SU-DHL-6 (cell line): ENCODE measurements at regions not wholly inside any gene's neighbourhood (a gene's known extent, or its start where the extent isn't known, plus 50 kb on each side); places are given as distances from the start of the nearest gene placed in this dataset.

ENCODE experiments used
- EZH2phosphoT487 ChIP-seq: fragments of 200-600 bp; sonication (generic), shearing (Covaris generic); conservative IDR thresholded peaks from 2 replicates; pipeline ENCODE4 v1.6.1; 2018; ENCODE audit warnings: mild to moderate bottlenecking, antibody characterized with exemption, low read length, moderate library complexity, mixed read lengths
- TF ChIP-seq, protein P1 (sequence below): fragments of 200-600 bp; sonication (generic); IDR thresholded peaks from one replicate; pipeline ENCODE4 v1.5.1; 2017; ENCODE audit warnings: antibody characterized with exemption, mild to moderate bottlenecking, low read length, moderate library complexity; ENCODE audit not compliant: insufficient read depth, poor library complexity, severe bottlenecking

DNA sequence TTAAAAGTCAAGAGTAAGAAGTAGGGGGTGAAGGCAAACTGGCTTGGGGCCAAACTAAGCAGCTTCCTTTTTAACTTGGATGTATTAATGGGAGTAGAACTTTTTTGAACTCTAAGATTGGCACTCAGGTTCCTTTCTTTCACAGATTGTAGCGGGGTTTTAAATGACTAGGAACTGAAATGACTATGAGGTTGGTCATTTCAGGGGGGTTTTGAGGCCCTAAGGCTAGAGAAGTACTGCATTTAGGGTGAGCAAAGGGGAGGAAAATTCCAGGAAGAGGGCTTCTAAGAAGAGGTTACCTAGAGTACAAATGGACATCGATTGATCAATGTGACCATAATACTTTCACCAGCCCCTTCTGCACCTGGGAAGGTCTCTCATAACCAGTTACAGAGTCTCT lies 381.8 kb downstream of the MLLT3 start:
- TF ChIP-seq, protein P1, sequence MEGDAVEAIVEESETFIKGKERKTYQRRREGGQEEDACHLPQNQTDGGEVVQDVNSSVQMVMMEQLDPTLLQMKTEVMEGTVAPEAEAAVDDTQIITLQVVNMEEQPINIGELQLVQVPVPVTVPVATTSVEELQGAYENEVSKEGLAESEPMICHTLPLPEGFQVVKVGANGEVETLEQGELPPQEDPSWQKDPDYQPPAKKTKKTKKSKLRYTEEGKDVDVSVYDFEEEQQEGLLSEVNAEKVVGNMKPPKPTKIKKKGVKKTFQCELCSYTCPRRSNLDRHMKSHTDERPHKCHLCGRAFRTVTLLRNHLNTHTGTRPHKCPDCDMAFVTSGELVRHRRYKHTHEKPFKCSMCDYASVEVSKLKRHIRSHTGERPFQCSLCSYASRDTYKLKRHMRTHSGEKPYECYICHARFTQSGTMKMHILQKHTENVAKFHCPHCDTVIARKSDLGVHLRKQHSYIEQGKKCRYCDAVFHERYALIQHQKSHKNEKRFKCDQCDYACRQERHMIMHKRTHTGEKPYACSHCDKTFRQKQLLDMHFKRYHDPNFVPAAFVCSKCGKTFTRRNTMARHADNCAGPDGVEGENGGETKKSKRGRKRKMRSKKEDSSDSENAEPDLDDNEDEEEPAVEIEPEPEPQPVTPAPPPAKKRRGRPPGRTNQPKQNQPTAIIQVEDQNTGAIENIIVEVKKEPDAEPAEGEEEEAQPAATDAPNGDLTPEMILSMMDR, result no peak
- no peak for TF ChIP-seq EZH2phosphoT487
